Calu3 (cell line): ENCODE measurements at regions not wholly inside any gene's neighbourhood (a gene's known extent, or its start where the extent isn't known, plus 50 kb on each side); places are given as distances from the start of the nearest gene placed in this dataset.

Experiments
- BruUV-seq: library from RNA; stranded (reverse); fragments of 400-500 nt; replicated peaks from 2 replicates; lab custom pipeline; 2021; lab: Mats Ljungman, UMichigan
- CTCF ChIA-PET: fragments of 300-600 bp; sonication (Branson Sonifier 250); formaldehyde crosslinking; loops from one replicate; lab custom pipeline; 2022; ENCODE audit warnings: antibody characterized with exemption; lab: Charles Lee
- DNase-seq: peaks from one replicate; pipeline ENCODE4 v3.0.0; 2022
- H3K27ac Mint-ChIP-seq: one replicate; pipeline ENCODE4 v1.8.0; 2022; ENCODE audit warnings: mixed read lengths; ENCODE audit not compliant: unreplicated experiment
- H3K27me3 Mint-ChIP-seq: one replicate; pipeline ENCODE4 v1.8.0; 2022; ENCODE audit warnings: mixed read lengths; ENCODE audit not compliant: unreplicated experiment
- H3K36me3 Mint-ChIP-seq: one replicate; pipeline ENCODE4 v1.8.0; 2022; ENCODE audit warnings: mild to moderate bottlenecking, moderate library complexity, mixed read lengths; ENCODE audit not compliant: insufficient read depth, unreplicated experiment
- H3K4me1 Mint-ChIP-seq: one replicate; pipeline ENCODE4 v1.8.0; 2022; ENCODE audit warnings: mild to moderate bottlenecking, low read depth, mixed read lengths; ENCODE audit not compliant: unreplicated experiment
- H3K4me3 Mint-ChIP-seq: one replicate; pipeline ENCODE4 v1.8.0; 2022; ENCODE audit warnings: mild to moderate bottlenecking, low read depth, moderate library complexity, mixed read lengths; ENCODE audit not compliant: unreplicated experiment
- H3K9me3 Mint-ChIP-seq: one replicate; pipeline ENCODE4 v1.8.0; 2022; ENCODE audit warnings: low read depth, mixed read lengths; ENCODE audit not compliant: unreplicated experiment
- CTCF ChIP-seq: fragments of 200-600 bp; IDR thresholded peaks from one replicate; pipeline ENCODE4 v1.8.0; 2022; ENCODE audit warnings: antibody characterized with exemption; ENCODE audit not compliant: unreplicated experiment
- intact Hi-C: fragments of 100-400 bp; cut with micrococcal nuclease; formaldehyde crosslinking; loops from one replicate; pipeline ENCODE4 v1.10.0; 2022; ENCODE audit not compliant: unreplicated experiment

GRCh38 chr15:81865850-81866537 lies 179.8 kb downstream of the MEX3B start:
- H3K36me3 Mint-ChIP-seq, result no peaks in the 10 kb centered on the region
- no TSS peak for BruUV-seq
- TF ChIP-seq CTCF, result no peak
- H3K9me3 Mint-ChIP-seq, result peaks cover 14% of the 10 kb centered on the region
- CTCF ChIA-PET, result no interaction called here
- no peak overlapping the region for H3K4me3 Mint-ChIP-seq
- H3K27me3 Mint-ChIP-seq, result no peaks in the 10 kb centered on the region
- no peak for DNase-seq
- no peak overlapping the region for H3K27ac Mint-ChIP-seq
- intact Hi-C loops, result no loop called here
- H3K4me1 Mint-ChIP-seq, result no peaks in the 10 kb centered on the region

- TF ChIP-seq CTCF, result no peak
- no peaks in the 10 kb centered on the region for H3K36me3 Mint-ChIP-seq
- intact Hi-C loops, result no loop called here
- DNase-seq, result no peak
- CTCF ChIA-PET, result no interaction called here
- peaks cover 10% of the 10 kb centered on the region for H3K9me3 Mint-ChIP-seq
- H3K27ac Mint-ChIP-seq, result no peak overlapping the region
- no peaks in the 10 kb centered on the region for H3K27me3 Mint-ChIP-seq
- BruUV-seq, result no TSS peak
- H3K4me3 Mint-ChIP-seq, result no peak overlapping the region
- H3K4me1 Mint-ChIP-seq, result no peaks in the 10 kb centered on the region
These were observed 182.7 kb downstream of the MEX3B start for GRCh38 chr15:81863162-81863561.

GRCh38 chr15:81859737-81860516 lies 185.9 kb downstream of the MEX3B start:
- no peak for DNase-seq
- Mint-ChIP-seq H3K36me3 (no peaks in the 10 kb centered on the region), H3K27ac (no peak overlapping the region), H3K27me3 (no peaks in the 10 kb centered on the region), H3K9me3 (peaks cover 13% of the 10 kb centered on the region), H3K4me3 (no peak overlapping the region), H3K4me1 (no peaks in the 10 kb centered on the region)
- intact Hi-C loops, result no loop called here
- no TSS peak for BruUV-seq
- TF ChIP-seq CTCF, result no peak
- CTCF ChIA-PET, result interaction anchor here (0.6 kb wide), 3 partner anchors 18 to 538 kb away, joined by 3 to 7 read pairs (median 4); no protein-coding TSS in a partner anchor

GRCh38 chr15:81858586-81858985 lies 187.2 kb downstream of the MEX3B start:
- no peaks in the 10 kb centered on the region for H3K36me3 Mint-ChIP-seq
- BruUV-seq, result no TSS peak
- H3K4me1 Mint-ChIP-seq, result no peaks in the 10 kb centered on the region
- DNase-seq, result no peak
- intact Hi-C loops, result no loop called here
- CTCF ChIA-PET, result no interaction called here
- TF ChIP-seq CTCF, result no peak
- no peaks in the 10 kb centered on the region for H3K27me3 Mint-ChIP-seq
- no peak overlapping the region for H3K27ac Mint-ChIP-seq
- H3K9me3 Mint-ChIP-seq, result peaks cover 9% of the 10 kb centered on the region
- no peak overlapping the region for H3K4me3 Mint-ChIP-seq
